CD4-positive, alpha-beta T cell treated with Interleukin-1 beta for 1 hour (primary cell): ENCODE measurements at regions not wholly inside any gene's neighbourhood (a gene's known extent, or its start where the extent isn't known, plus 50 kb on each side); places are given as distances from the start of the nearest gene placed in this dataset.

Experiments
- DNase-seq, 2 donors: peaks; one replicate each; pipeline ENCODE4 v3.0.0-alpha.2; 2020 to 2022

DNA sequence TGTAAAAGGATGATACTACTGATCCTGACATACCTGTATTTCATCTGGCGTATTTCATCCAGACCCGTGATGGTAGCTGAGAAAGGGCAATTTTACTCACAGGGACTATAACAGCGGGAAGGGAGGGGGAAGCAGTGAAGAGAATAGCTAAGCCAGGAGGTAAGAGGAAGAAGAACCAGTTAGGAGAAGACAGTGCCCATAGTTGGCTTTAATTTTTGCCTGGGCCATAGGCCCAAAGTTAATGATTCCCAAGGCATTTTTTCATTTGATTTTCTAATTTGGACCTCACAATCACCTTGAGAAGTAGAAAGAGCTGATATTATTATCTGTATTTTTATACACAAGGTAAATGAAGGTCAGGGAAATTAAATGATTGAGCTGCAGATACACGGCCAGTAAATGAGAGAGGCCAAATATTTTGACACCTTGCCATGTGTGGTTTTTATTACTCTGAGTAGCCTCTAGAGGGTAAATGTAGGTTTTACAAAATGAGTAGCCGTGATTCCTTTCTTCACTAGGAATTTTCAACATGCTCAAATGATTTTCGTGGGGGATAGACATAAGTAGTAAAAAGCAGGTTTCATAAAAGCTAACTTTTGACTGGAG lies 382.2 kb downstream of the FUT8 start:
- DNase-seq, result no peak

DNA sequence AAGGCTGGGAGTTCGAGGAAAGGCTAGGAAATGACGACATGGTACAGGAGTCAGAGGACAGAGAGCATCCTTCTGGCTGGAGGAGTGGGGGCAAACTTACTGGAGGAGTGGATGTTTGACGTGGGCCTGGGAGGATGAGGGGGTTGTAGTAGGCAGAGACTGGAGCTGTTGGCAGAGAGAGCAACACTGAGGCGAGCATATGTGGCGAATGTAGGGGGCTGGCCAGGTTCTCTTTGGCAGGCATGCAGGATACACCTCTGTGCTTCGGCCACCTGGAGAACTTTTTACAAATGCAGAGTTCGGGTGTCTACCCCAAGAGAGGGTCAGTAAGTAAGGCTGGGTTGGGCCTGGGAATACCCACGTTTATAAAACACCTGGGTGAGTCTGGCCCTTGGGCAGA lies 385.7 kb downstream of the FUT8 start:
- no peak for DNase-seq

DNA sequence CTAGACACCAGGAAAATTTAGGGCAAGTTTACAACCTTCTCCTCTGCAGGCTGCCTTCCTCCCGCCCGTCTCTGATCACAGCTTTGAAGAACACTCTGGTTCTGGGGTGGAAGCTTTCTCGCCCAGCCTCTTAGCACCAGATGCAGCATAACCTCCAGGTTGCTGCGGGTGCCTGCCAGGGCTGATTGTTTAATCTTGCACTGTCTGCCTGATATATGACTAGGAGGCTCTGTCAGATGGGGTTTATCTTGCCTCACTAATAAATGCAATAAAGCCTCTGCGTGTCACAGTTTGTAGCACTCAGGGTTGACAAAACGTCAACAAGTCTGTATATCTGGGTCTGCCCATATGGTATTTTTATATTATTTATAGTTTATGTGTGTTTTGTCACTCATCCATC lies 388.2 kb downstream of the FUT8 start:
- no peak for DNase-seq

DNA sequence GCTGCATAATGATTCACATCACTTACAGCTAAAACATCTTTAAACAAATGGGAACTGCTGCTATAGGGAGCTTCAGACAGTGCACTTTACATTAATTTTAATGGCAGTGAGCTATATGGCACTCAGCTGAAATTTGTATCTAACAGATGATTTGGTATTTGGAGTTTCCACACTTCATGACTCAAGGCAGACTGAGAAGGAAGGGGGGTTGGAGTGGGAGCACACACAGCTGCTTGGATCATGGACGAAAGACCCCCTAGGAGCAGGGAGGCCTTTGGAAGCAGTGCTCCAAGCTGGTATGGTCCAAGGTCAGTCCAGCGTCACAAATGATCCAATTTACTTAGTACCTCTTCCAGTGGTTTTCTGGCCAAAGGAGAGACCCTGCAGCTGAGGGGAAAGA lies 389.7 kb downstream of the FUT8 start:
- no peak for DNase-seq

DNA sequence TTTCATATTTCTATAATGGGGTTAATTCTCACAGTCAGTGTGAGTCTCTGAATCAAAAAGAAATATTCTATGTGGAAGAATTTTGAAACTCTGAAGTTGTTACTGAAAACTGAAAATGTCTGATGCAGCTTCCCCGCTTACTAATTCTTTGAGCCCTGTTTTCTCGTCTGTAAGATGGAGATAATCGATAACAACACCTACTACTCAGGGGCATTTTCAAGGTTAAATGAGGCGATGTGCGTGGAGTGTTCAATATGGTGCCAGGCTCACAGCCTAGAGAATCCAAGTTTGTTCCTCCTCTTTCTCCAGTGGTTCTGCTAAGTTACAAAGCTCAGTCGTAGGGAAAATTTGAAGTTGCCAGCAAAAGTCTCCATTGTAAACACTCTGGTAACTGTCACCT lies 391.4 kb downstream of the FUT8 start:
- DNase-seq, result no peak

DNA sequence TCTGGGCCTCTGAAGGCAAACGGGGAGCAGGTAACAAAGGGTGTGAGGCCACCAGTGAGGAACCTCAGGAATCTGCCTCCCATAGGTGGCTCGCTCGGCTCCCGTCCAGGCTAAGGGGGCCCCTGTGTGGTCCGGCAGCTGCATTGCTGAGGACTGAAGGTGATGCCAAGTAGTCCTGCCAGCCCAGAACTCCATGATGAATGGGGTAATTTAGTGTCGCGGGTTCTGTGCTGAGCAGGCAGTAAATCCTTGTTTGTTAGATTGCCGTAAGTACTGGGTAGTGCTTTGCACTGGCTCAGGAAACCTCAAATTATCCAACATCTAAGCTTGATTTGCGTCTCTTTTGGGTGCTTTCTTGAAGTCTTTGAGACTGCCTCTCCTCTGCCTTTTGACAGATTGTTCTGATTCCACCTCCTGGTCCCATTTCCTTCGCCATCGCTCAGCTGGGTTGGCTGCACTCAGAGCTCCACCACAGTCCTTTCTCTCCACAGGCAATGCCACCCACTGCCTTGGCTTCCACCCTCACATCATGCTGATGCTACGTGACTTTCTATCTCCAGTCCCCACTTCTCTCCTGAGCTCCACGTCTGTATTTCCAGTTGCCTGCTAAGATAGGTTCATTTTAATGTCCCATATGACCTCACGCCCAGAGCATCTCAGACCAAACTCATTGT lies 392.0 kb downstream of the FUT8 start:
- DNase-seq, result no peak

DNA sequence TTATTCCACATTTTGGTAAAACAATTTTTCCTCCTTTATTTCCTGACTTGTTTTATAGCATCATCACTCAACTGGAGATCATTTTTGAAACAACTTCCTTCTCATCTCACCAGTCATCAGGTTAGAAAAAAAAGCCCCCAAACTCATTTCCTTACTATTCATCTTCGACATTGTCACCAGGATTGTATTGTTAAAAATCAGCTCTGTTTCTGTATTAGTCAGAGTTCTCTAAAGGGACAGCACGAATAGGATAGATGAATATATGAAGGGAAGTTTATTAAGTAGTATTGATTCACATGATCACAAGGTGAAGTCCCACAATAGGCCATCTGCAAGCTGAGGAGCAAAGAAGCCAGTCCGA lies 392.6 kb downstream of the FUT8 start:
- no peak for DNase-seq

DNA sequence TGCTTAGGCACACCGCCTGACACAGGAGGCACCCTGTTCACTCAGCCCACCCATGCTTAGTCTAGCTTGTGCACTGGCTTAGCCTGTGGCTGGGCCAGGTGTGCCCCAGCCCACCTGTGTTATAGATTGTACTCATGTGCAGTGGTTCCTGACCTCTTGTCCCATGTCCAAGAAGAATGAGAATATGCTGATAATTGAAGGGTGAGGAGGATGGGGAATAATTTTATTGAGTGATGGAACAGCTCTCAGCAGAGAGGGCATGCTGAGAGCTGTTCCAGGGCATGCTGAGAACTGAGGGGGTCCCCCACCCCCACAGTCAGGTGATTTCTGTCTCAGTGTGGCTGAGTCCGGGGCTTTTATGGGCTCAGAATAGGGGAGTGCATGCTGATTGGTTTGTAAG lies 395.9 kb downstream of the FUT8 start:
- no peak for DNase-seq

DNA sequence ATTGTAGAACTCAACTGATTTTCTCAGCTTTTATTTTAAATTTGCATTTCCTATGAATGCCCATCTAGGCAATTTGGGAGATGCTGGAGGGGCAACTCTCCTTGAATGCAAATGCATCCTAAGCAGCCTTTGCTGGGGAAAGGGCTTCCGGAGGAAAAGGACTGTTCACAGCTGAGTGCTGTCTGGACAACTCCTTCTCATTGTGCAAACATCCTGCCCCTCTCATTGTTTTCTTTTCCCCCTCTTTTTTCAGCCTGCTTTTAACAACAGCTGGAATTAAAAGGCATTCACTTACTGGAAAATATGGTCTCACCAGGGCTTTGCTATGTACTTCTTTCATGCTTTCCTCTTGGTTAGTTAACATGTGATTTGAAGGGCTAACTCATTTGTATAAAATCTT lies 397.8 kb downstream of the FUT8 start:
- no peak for DNase-seq

DNA sequence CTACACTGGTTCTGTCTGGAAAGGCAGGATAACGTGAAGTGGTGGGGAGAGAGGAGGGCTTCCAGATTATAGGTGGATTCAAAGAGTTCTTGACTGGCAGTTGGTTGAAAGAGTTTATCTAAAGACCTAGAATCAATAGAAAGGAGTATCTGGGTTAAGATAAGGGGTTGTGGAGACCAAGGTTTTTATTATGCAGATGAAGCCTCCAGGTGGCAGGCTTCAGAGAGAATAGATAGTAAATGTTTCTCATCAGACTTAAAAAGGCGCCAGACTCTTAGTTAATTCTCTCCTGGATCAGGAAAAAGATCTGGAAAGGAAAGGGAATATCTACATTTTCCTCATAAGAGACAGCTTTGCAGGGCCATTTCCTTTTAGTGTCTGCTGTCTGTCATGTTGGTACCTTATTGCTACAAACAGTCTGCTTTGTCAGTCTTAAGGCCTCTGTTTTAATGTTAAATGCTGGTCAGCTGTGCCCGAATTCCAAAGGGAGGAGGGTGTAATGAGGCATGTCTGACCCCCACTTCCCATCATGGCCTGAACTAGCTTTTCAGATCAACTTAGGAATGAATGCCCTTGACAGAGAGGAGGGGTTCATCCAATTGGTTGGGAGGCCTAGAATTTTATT lies 401.3 kb downstream of the FUT8 start:
- no peak for DNase-seq

DNA sequence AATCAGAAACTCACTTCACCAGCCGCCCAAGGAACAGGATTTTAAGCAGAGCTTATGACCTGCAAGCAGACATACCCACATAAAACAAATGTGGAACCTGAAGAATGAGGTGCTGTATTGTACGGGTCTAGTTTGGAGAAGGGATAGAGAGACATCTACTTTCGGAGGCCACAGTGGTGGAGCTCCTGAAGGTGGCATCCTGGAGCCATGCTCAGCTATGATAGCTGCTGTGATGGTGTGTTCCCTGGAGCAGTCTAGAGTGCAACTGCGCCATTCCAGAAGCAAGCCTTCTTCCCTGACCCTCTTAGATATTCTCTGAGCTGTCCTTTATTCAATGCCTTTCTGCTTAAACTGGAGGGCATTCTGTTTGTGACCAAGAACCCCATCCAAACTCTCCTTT lies 402.6 kb downstream of the FUT8 start:
- peak in 1 of 2 donors; percentile 4 for DNase-seq

DNA sequence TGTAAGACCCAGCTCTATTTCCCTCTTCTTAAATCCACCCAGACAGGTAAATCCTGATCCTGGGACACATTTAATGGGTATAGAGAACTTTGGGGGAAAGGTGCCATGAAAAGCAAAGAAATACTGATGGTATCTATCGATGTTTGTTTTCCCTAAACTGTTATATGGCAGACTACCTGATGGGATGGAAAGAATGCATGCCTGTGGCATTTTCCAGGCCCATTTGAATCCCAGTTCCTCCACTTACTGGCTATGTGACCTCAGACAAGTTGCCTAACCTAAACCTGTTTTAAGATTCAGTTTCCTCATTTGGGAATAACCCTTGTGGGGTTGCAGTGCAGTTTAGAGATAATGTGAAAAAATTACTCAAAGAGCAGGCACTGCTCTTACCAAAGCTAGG lies 404.5 kb downstream of the FUT8 start:
- no peak for DNase-seq

DNA sequence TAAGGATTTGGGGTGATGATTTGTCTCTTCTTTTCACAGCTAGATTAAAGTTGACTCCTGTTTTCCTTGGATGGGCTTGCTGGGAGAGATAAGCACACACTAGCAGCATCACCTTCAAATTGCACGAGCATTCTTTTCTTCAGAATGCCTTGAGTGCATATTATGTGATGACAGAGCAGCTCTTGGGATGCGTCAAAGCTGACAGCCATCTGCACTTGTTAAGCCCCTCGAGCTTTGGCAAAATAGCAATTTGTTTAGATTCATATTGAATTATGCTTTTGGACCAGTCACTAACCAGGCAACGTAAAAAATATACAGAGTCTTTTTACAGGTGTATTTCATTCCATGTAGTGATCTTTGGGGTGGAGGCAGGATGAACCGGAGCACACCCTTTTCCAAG lies 407.0 kb downstream of the FUT8 start:
- DNase-seq, result no peak

DNA sequence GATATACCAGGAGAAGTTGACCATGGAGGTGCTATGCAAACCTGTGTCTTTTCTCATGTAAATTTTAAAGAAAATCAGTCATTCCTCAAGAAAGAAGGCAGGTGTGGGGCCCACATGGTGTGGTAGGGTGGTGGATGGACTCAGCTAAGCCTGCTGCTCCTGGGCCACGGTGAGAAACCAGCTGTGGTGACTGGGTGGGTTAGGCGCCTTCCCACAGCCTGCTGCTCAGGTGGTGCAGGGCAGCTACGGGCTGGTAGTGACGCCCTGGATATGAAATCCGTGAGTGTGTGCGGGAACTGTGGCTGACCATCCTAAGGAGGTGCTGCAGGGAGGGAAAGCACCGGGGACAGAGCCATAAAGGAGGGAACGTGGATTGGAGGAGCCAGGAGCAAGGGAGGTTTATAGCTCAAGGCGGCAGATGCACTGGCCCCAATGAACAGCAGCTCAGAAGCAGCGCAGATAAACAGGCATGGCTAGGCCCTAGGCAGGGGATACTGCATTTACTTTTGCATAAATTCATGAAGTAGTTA lies 408.8 kb downstream of the FUT8 start:
- DNase-seq, result no peak

DNA sequence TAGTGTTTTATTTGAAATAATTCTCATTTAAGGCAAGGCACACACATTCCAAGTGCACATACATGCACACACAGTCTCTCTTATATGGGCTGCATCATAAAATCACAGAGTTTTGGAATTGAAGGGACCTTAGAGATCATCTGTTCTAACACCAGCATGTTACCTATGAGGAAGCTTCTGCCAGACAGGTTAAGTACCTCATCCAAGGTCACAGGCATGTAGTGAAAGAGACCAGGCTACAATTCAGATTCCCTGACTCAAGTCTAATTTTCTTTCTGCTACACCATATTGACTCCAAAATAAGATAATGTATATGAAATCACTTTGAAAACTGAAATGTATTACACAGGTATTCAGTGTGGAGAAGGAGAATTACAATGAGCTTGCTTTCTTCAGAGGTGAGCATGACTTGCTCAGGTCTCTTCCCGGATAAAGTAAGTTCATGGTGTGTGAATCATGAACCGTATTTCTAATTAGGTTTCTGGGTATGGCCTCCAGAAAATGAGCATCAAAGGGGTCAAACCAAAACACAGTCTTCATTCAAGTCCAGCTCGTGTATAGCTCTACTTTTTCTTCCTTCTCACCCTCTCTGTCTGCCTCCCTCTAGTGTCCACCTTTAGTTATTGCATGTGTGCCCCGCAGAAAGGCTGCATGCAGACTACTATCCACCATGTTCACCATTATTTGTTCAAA lies 411.9 kb downstream of the FUT8 start:
- peak; percentile 61 to 81 for DNase-seq

DNA sequence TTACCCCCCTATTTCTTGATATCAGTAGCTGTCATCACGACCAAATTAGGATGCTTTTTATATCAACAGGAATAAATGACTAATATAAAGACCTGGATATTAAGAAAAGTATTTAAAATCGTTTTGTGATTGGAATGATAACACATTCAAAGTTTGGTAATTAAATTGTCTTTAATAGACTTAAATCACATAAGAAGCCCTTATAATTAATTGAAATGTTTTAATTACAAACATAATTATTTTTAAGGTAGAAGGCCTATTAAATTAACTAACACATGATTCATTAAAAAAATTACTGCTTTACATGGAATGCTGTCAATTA lies 412.4 kb downstream of the FUT8 start:
- no peak for DNase-seq

DNA sequence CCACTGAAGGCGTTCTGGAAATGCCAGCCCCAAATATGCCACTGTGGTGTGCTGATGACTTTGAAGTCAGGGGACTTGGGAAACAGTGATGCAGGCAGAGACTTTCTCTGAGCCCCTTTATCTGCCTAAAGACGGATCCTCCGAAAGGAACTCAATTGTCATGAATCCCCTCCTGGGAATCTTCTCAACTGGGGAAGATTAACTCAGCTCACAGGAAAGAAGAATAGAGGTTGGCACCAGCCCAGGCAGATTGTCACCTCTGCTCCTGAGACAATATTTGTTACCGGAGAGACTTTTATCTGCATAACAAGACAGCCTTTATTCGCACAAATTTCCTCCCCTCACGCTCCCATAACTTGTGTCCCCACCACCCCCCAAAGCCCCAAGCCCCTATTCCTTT lies 414.4 kb downstream of the FUT8 start:
- no peak for DNase-seq

DNA sequence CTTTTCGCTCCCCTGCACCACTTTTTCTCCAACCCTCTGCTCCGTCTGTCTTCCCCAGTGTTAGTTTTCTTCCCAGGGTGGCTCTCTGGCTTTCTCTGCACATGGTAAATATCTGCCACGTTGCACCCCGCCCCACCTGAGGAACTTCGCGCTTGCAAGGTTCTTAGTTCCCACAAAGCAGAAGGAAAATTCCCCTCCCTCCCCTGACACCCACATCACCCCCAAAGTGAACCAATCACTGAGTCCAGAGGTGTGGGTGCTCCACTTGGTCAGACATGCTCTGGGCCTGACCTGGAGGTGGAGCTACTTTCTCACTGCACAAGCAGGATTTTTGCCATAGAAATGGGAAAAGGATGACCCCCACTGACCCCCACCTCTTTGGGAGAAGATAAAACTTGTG lies 415.0 kb downstream of the FUT8 start:
- no peak for DNase-seq

DNA sequence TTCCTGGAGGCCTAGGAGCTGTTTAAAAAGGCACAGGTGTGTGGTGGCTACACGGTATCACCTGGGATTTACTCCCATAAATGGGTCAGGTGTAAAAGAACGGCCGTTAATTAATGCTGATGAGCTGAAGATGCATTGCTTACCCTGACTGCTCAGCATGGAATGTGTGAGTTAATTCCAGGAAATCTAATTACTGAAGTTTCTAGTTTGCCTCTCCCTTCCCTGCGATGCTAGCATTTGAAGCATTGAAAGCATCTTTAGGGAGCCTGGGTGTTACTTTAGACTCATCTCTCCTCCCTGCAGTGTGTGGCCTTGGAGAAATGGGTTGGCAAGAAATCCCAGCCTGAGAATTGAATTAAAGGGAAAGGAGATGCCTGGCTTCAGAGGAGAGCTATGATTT lies 415.9 kb downstream of the FUT8 start:
- no peak for DNase-seq

DNA sequence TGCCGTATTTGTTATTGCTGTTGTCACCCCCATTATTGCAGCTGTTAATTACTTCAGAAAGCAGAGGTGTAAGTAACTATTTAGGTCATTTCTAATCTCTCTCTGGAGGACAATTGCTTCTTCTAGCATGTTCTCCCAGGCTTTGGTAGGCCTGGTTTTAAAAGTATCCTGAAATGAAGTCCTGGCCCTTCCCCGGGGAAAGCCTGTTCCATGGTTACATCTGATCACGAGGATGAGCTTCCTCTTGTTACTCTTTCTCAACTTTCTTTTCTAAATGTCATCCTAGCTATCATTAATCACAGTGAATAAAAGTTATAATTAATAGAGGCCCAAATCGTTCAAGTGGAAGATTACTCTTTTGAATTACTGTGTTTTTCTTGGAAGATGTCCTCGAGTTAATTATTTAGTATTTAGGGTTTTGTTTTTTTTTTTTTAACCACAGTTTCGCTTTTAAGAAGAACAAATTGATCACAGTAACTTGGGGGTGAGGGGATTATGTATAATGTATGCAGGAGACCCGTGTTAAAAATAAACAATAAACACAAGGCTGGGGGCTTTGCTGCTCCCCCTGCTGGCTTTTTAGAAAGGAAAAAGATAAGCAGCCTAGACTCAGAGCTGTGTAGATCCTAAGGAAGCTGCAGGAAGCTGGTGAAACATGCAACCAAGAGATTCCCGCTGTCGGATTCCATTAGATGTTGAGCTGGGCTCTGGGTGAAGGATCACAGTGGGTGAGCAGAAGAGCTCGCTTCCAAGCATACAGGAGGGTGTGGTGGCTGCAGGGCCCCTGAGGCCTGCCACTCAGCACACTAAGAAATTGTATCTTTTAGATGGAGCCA lies 420.1 kb downstream of the FUT8 start:
- DNase-seq, result no peak

DNA sequence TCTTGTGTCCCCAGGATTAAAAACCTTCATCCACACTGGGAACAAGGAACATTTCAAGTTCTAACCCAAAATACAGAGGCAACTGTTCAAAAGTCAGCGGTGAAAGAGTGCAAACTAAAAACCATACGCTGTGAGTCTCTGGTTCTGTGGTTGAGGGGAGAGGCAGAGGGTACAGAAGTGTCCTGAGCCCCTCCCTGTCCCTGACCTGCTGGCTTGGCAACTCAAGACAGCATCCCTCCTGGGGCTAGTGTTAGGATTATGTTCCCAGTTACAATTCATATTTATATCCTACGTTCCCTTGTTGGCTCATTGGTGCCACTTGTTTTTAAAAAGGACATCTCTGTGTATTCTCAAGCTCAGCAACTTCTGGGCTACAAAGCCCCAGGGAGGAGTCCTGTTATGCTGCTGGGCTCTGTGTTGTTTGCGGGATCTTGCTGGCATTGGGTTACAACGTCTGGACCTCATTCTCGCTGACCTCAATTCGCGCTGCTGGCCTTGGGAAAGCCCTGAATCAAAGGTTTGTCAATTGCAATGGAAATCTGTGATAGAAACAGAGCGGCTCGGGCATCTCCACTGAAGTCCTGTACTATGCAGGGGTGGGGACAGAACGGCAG lies 420.8 kb downstream of the FUT8 start:
- DNase-seq, result no peak

DNA sequence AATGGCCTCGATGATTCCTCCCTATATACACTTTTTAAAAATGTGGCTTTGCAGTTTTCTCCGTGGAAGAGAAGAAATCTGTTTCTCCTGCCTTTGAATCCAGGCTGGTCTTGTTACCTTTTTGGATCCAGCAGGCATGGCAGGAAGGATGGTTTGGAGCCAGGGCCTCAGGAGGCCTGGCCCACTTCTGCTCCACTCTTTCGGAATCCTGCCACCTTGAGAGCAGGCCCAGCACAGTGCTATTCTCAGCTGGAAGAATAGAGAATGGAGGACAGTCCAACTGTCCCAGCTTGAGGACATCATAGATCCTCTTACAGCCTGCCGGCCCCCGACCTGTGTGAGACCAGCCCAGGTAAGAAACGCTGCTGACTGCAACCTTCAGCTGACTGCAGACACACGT lies 421.5 kb downstream of the FUT8 start:
- no peak for DNase-seq

DNA sequence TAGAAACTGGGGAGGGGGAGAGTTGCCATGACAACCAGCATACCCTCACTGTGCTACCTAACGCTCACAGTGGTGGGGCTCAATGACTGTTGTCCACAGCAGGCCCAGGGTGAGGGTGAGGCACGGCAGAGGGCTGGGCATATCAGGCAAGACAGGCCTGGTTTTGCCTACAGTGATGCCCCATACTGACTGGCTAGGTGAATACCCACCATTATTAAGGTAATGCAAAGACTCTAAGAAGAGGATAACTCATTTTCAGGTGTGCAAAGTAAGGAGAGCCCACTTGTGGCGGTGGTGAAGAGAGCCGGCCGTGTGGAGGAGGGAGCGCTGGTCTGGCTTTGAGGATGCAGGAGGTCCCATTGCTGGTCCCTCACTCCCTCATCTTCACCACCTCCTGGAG lies 422.3 kb downstream of the FUT8 start:
- DNase-seq, result no peak
